DMS114 treated with DMSO at 0.1 percent for 48 hours (cell line): ENCODE measurements at regions not wholly inside any gene's neighbourhood (a gene's known extent, or its start where the extent isn't known, plus 50 kb on each side); places are given as distances from the start of the nearest gene placed in this dataset.
"Not testable (repeated sequence)": the region's sequence is repeated elsewhere in the genome, so short reads cannot be mapped to it uniquely, and the experiment has no call there.

Experiments
- DNase-seq: peaks from one replicate; lab custom pipeline; 2025; ENCODE audit not compliant: unreplicated experiment; lab: John Stamatoyannopoulos, UW

GRCh38 chr1:121003230-121003629 lies 113.7 kb downstream of the PPIAL4A start:
- DNase-seq = not testable (repeated sequence)

GRCh38 chr1:121006826-121007225 lies 117.3 kb downstream of the PPIAL4A start:
- not testable (repeated sequence) for DNase-seq

GRCh38 chr1:121007755-121008154 lies 118.2 kb downstream of the PPIAL4A start:
- not testable (repeated sequence) for DNase-seq

- DNase-seq = not testable (repeated sequence)
These were observed 119.1 kb downstream of the PPIAL4A start for GRCh38 chr1:121008512-121009215.

- not testable (repeated sequence) for DNase-seq
These were observed 119.9 kb downstream of the PPIAL4A start for GRCh38 chr1:121009216-121010057.

- DNase-seq = not testable (repeated sequence)
These were observed 120.6 kb downstream of the PPIAL4A start for GRCh38 chr1:121010141-121010540.

GRCh38 chr1:121013181-121013580 lies 123.6 kb downstream of the PPIAL4A start:
- DNase-seq = not testable (repeated sequence)

GRCh38 chr1:121016182-121017028 lies 126.8 kb downstream of the PPIAL4A start:
- peak; percentile 51 for DNase-seq

- not testable (repeated sequence) for DNase-seq
These were observed 130.3 kb downstream of the PPIAL4A start for GRCh38 chr1:121019715-121020349.

- peak; percentile 6 for DNase-seq
These were observed 131.0 kb downstream of the PPIAL4A start for GRCh38 chr1:121020350-121021236.

- not testable (repeated sequence) for DNase-seq
These were observed 132.1 kb downstream of the PPIAL4A start for GRCh38 chr1:121021716-121022115.

- not testable (repeated sequence) for DNase-seq
These were observed 143.4 kb downstream of the PPIAL4A start for GRCh38 chr1:121032878-121033494.

GRCh38 chr1:121036792-121037191 lies 147.2 kb downstream of the PPIAL4A start:
- not testable (repeated sequence) for DNase-seq

- DNase-seq = not testable (repeated sequence)
These were observed 143.2 kb downstream of the FAM72B start for GRCh38 chr1:121040974-121041373.

- not testable (repeated sequence) for DNase-seq
These were observed 142.6 kb downstream of the FAM72B start for GRCh38 chr1:121041497-121041896.

GRCh38 chr1:121042882-121043281 lies 141.3 kb downstream of the FAM72B start:
- not testable (repeated sequence) for DNase-seq

- DNase-seq = not testable (repeated sequence)
These were observed 135.8 kb downstream of the FAM72B start for GRCh38 chr1:121048293-121048752.

GRCh38 chr1:121048769-121049443 lies 135.2 kb downstream of the FAM72B start:
- not testable (repeated sequence) for DNase-seq
